ENCODE measurements at regions not wholly inside any gene's neighbourhood (a gene's known extent, or its start where the extent isn't known, plus 50 kb on each side); places are given as distances from the start of the nearest gene placed in this dataset.

DNA sequence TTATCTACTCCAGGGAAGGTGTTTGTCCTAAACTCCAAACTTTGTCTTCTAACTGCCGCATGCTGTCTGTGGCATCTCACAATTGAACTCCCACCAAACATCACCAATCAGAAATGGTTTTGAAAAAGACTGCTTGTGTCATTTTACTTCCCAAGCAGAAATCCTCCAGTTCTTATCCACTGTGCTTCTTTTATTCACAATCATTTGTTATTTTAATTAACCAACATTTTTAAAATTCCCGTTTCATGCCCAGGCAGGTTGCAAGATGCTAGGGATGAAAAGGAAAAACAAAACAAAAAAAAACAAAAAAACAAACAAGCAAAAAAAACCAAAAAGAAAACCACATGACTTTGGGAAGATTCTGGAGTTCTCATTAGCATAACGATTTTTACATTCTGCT, 63.5 kb upstream of the RAB27B start:
- Mint-ChIP-seq H3K4me1 (ENCODE audit: insufficient read depth, unreplicated experiment) (no peaks in the 10 kb centered on the region), H3K9me3 (ENCODE audit: unreplicated experiment) (no peaks in the 10 kb centered on the region), H3K4me3 (ENCODE audit: unreplicated experiment) (no peak overlapping the region), H3K36me3 (ENCODE audit: insufficient read depth, unreplicated experiment) (no peaks in the 10 kb centered on the region), H3K27me3 (ENCODE audit: insufficient read depth, unreplicated experiment) (no peaks in the 10 kb centered on the region), H3K27ac (ENCODE audit: low read depth, unreplicated experiment) (no peak overlapping the region)
- ChIA-PET POLR2A (no interaction called here), CTCF (no interaction called here)
- intact Hi-C loops (cut with micrococcal nuclease), result no loop called here
- no peak for DNase-seq (ENCODE audit: unreplicated experiment)
- no TSS peak for BruUV-seq (replicated peaks)
- TF ChIP-seq, protein P1, sequence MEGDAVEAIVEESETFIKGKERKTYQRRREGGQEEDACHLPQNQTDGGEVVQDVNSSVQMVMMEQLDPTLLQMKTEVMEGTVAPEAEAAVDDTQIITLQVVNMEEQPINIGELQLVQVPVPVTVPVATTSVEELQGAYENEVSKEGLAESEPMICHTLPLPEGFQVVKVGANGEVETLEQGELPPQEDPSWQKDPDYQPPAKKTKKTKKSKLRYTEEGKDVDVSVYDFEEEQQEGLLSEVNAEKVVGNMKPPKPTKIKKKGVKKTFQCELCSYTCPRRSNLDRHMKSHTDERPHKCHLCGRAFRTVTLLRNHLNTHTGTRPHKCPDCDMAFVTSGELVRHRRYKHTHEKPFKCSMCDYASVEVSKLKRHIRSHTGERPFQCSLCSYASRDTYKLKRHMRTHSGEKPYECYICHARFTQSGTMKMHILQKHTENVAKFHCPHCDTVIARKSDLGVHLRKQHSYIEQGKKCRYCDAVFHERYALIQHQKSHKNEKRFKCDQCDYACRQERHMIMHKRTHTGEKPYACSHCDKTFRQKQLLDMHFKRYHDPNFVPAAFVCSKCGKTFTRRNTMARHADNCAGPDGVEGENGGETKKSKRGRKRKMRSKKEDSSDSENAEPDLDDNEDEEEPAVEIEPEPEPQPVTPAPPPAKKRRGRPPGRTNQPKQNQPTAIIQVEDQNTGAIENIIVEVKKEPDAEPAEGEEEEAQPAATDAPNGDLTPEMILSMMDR (IDR thresholded peaks at IDR 0.05; ENCODE audit: unreplicated experiment), result no peak

- Mint-ChIP-seq H3K4me1 (ENCODE audit: insufficient read depth, unreplicated experiment) (no peaks in the 10 kb centered on the region), H3K4me3 (ENCODE audit: unreplicated experiment) (no peak overlapping the region), H3K36me3 (ENCODE audit: insufficient read depth, unreplicated experiment) (peaks cover under 1% of the 10 kb centered on the region), H3K27ac (ENCODE audit: low read depth, unreplicated experiment) (no peak overlapping the region), H3K27me3 (ENCODE audit: insufficient read depth, unreplicated experiment) (no peaks in the 10 kb centered on the region), H3K9me3 (ENCODE audit: unreplicated experiment) (peaks cover under 1% of the 10 kb centered on the region)
- intact Hi-C loops (cut with micrococcal nuclease), result no loop called here
- no peak for DNase-seq (ENCODE audit: unreplicated experiment)
- BruUV-seq (replicated peaks), result no TSS peak
- ChIA-PET POLR2A (interaction anchor here (0.7 kb wide), 1 partner anchor 64 kb away, joined by 3 read pairs; no protein-coding TSS in a partner anchor), CTCF (interaction anchor here (0.6 to 1.2 kb wide), 2 partner anchors 159 to 184 kb away, joined by 3 read pairs; no protein-coding TSS in a partner anchor)
- TF ChIP-seq, protein P1 (IDR thresholded peaks at IDR 0.05; ENCODE audit: unreplicated experiment), result no peak
These were observed 62.5 kb upstream of the RAB27B start for GRCh38 chr18:54765636-54766375.

DNA sequence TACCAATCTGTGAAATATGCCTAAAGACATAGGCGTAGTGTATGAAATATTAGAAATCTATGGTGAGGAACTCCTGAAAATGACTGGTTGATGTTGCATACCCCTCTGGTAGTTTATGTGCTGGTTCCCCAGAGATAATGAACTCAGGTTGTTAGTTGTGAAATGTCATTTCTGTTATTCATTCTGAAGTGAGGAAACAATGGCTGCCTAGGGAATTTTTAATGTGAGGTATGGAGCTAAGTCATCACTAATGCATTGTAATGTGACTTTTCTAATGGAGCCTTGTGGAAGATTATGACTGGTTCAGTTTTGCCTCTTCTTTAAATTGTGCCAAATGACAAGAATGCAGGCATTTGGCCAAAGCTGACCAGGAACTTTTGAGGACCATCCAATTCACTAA, 61.6 kb upstream of the RAB27B start:
- H3K4me1 Mint-ChIP-seq (ENCODE audit: insufficient read depth, unreplicated experiment), result peaks cover 5% of the 10 kb centered on the region
- DNase-seq (ENCODE audit: unreplicated experiment), result no peak
- H3K9me3 Mint-ChIP-seq (ENCODE audit: unreplicated experiment), result peaks cover 8% of the 10 kb centered on the region
- POLR2A ChIA-PET, result interaction anchor here (0.6 to 0.9 kb wide), 3 partner anchors 24 to 62 kb away, joined by 3 to 5 read pairs (median 4); no protein-coding TSS in a partner anchor
- no peaks in the 10 kb centered on the region for H3K27me3 Mint-ChIP-seq (ENCODE audit: insufficient read depth, unreplicated experiment)
- no TSS peak for BruUV-seq (replicated peaks)
- intact Hi-C loops (cut with micrococcal nuclease), result no loop called here
- CTCF ChIA-PET, result interaction anchor here (1.0 to 1.2 kb wide), 2 partner anchors 14 to 184 kb away, joined by 3 read pairs; no protein-coding TSS in a partner anchor
- peaks cover 9% of the 10 kb centered on the region for H3K36me3 Mint-ChIP-seq (ENCODE audit: insufficient read depth, unreplicated experiment)
- H3K27ac Mint-ChIP-seq (ENCODE audit: low read depth, unreplicated experiment), result no peak overlapping the region
- no peak overlapping the region for H3K4me3 Mint-ChIP-seq (ENCODE audit: unreplicated experiment)
- TF ChIP-seq, protein P1 (IDR thresholded peaks at IDR 0.05; ENCODE audit: unreplicated experiment), result no peak

- H3K36me3 Mint-ChIP-seq (ENCODE audit: insufficient read depth, unreplicated experiment), result peaks cover 9% of the 10 kb centered on the region
- ChIA-PET CTCF (interaction anchor here (0.7 to 1.0 kb wide), 2 partner anchors 15 to 26 kb away, joined by 3 read pairs; no protein-coding TSS in a partner anchor), POLR2A (interaction anchor here (0.6 to 0.9 kb wide), 3 partner anchors 24 to 62 kb away, joined by 3 to 5 read pairs (median 4); no protein-coding TSS in a partner anchor)
- H3K9me3 Mint-ChIP-seq (ENCODE audit: unreplicated experiment), result peaks cover 8% of the 10 kb centered on the region
- TF ChIP-seq, protein P1 (IDR thresholded peaks at IDR 0.05; ENCODE audit: unreplicated experiment), result no peak
- H3K27ac Mint-ChIP-seq (ENCODE audit: low read depth, unreplicated experiment), result no peak overlapping the region
- peaks cover 5% of the 10 kb centered on the region for H3K4me1 Mint-ChIP-seq (ENCODE audit: insufficient read depth, unreplicated experiment)
- no peak overlapping the region for H3K4me3 Mint-ChIP-seq (ENCODE audit: unreplicated experiment)
- DNase-seq (ENCODE audit: unreplicated experiment), result no peak
- H3K27me3 Mint-ChIP-seq (ENCODE audit: insufficient read depth, unreplicated experiment), result no peaks in the 10 kb centered on the region
- BruUV-seq (replicated peaks), result no TSS peak
- intact Hi-C loops (cut with micrococcal nuclease), result no loop called here
These were observed 61.2 kb upstream of the RAB27B start for GRCh38 chr18:54767098-54767497.

Data from MCF 10A (cell line).